ENCODE measurements at regions not wholly inside any gene's neighbourhood (a gene's known extent, or its start where the extent isn't known, plus 50 kb on each side); places are given as distances from the start of the nearest gene placed in this dataset.

GRCh38 chr4:30901461-30902451, 181.6 kb downstream of the PCDH7 start:
- H3K4me3 ChIP-seq (ENCODE audit: low read depth, low read length) = no peak overlapping the region
- TF ChIP-seq CTCF (IDR thresholded peaks at IDR 0.05; ENCODE audit: low read depth, low read length) = no peak
- no peak for DNase-seq (ENCODE audit: low read depth, low spot score)
- in situ Hi-C loops (cut with HindIII; ENCODE audit: low sequenced_read_pairs) = no loop called here

- in situ Hi-C loops (cut with HindIII; ENCODE audit: low sequenced_read_pairs) = no loop called here
- TF ChIP-seq CTCF (IDR thresholded peaks at IDR 0.05; ENCODE audit: low read depth, low read length) = no peak
- H3K4me3 ChIP-seq (ENCODE audit: low read depth, low read length) = no peak overlapping the region
- peak; percentile 4 for DNase-seq (ENCODE audit: low read depth, low spot score)
Measured at GRCh38 chr4:30903502-30904214, 183.5 kb downstream of the PCDH7 start.

GRCh38 chr4:30904215-30904555, 184.0 kb downstream of the PCDH7 start:
- no peak for TF ChIP-seq CTCF (IDR thresholded peaks at IDR 0.05; ENCODE audit: low read depth, low read length)
- no peak for DNase-seq (ENCODE audit: low read depth, low spot score)
- in situ Hi-C loops (cut with HindIII; ENCODE audit: low sequenced_read_pairs) = no loop called here
- H3K4me3 ChIP-seq (ENCODE audit: low read depth, low read length) = no peak overlapping the region

- in situ Hi-C loops (cut with HindIII; ENCODE audit: low sequenced_read_pairs) = no loop called here
- no peak for TF ChIP-seq CTCF (IDR thresholded peaks at IDR 0.05; ENCODE audit: low read depth, low read length)
- H3K4me3 ChIP-seq (ENCODE audit: low read depth, low read length) = no peak overlapping the region
- no peak for DNase-seq (ENCODE audit: low read depth, low spot score)
Measured at GRCh38 chr4:30904588-30904987, 184.4 kb downstream of the PCDH7 start.

GRCh38 chr4:30912098-30912714, 192.0 kb downstream of the PCDH7 start:
- no peak for TF ChIP-seq CTCF (IDR thresholded peaks at IDR 0.05; ENCODE audit: low read depth, low read length)
- in situ Hi-C loops (cut with HindIII; ENCODE audit: low sequenced_read_pairs) = no loop called here
- no peak overlapping the region for H3K4me3 ChIP-seq (ENCODE audit: low read depth, low read length)
- DNase-seq (ENCODE audit: low read depth, low spot score) = peak; percentile 24

All from astrocyte of the spinal cord (primary cell).